Limb (tissue), 2 donors: ENCODE measurements at regions not wholly inside any gene's neighbourhood (a gene's known extent, or its start where the extent isn't known, plus 50 kb on each side); places are given as distances from the start of the nearest gene placed in this dataset.
"Not testable (repeated sequence)": the region's sequence is repeated elsewhere in the genome, so short reads cannot be mapped to it uniquely, and the experiment has no call there.

Experiments used
- DNase-seq, 2 donors: peaks; one replicate each; pipeline ENCODE4 v3.0.0-alpha.2; 2016; ENCODE audit errors: extremely low spot score in 2 of 2

DNA sequence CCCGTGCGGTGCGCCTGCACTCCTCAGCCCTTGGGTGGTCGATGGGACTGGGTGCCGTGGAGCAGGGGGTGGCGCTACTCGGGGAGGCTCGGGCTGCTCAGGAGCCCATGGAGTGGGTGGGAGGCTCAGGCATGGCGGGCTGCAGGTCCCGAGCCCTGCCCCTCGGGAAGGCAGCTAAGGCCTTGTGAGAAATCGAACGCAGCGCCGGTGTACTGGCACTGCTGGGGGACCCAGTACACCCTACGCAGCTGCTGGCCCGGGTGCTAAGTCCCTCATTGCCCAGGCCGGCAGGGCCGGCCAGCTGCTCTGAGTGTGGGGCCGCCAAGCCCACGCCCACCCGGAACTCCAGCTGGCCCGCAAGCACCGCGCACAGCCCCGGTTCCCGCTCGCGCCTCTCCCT lies 396.9 kb upstream of the RIOK2 start:
- not testable (repeated sequence) for DNase-seq

DNA sequence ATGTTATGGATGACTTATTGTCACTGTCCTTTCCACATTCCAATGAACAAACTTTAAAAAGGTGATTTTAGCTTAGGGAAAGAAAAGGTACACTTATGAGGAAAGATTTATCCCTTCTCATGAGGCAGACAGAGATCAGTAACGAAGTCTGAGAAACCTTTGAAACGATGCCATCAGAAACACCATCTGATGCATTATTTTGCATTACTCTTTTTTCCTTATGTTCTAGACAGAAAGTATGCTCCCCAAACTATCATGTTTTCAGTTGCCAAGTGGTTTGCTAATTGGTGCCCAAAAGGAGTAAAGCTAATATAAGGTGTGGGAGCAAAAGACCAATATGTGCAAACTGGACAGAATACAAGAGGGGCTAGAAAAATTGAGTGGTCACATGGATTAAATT lies 397.7 kb upstream of the RIOK2 start:
- no peak for DNase-seq

DNA sequence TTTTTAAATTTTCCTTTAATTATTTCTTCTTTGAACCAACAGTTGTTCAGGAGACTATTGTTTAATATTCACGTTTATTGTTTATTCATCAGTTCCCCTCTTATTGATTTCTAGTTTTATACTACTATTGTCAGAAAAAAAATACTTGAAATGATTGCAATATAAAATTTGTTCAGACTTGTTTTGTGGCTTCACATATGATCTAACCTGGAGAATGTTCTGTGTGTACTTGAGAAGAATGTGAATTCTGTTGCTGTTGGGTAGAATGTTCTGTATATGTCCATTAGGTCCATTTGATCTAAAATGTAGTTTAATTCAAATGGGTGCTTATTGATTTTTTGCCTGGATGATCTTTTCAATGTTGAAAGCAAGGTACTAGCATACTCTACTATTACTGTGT lies 408.7 kb upstream of the RIOK2 start:
- no peak for DNase-seq

DNA sequence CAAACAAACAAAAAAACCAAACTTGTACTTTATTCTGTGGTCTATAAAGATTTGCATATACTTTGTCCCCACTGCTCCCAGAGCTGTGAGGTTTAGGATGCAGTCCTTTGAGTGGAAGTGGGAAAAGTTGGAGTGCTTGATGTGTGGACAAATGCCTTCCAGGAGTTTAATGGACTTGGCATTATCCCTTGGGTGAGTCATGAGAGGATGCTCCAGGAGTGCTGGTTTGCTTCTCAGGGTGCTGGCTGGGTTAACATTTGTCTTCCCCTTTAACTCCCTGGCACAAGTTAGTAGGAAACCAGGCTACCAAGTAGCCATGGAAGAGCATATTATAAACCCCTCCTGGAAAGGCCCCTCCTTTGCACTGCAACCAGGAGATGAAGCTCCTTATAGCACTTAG lies 417.4 kb upstream of the RIOK2 start:
- DNase-seq: no peak

DNA sequence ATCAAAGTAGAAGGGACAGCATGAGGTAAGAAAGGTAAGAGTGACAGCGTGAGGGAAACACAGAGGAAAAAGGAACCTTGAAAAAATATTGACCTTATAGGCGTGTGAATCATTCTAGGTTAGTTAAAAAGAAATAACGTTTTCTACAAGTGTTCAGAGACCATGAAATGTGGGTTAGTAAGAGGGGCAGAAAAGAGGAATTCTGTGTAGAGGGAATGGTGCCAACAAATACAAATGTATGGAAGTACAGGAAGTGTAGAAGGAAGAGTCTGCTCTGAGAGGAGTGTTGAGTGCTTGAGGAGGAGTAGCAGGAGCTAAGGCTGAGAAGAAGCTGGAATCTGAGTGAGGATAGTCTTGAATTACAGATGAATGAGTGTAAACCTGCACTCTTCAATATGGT lies 418.6 kb upstream of the RIOK2 start:
- DNase-seq: no peak

DNA sequence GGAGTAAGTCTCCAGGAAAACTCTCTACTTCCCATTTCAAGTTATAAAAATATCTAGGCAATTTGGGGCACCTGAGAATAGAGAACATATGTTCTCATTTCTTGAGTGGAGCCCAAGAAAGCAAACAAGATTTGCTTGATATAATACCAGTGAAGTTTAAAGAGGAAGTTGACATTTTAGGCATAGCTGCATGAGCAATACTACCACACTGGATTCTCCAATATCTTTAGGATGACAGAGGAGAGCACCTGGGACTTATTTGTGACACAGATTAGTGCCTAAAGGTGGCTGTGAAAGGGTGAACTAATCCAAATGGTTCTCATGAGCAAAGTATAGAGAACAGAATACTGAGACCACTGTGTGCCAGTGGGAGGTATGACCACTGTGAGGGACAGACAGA lies 423.5 kb upstream of the RIOK2 start:
- DNase-seq: no peak

DNA sequence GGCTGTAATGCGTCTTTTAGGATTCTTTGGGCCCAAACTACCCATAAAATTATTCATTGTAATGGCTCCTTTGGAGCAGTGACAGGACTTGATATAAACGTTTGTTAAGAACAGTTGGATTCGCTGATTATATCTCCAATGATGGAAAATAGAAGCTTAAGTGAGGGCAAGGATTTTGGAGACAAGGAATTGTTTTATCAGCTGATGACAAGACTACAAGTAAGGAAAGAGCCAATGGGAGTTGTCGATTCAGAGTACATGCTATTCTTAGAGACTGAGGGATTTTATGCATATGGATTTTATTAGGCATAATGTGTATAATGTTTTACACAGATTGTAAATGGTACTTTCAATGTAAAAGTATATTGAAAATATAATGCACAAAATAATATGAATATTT lies 425.5 kb upstream of the RIOK2 start:
- DNase-seq: peak in 1 of 2 donors; percentile 36

DNA sequence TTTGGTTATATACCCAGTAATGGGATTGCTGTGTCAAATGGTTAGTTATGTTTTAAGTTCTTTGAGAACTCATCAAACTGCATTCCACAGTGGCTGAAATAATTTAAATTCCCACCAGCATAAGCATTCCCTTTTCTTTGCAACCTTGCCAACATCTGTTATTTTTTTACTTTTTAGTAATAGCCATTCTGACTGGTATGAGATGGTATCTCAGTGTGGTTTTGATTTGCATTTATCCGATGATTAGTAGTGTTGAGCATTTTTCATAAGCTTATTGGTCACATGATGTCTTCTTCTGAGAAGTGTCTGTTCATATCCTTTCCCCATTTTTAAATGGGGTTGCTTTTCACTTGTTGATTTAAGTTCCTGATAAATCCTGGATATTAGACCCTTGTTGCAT lies 435.7 kb upstream of the RIOK2 start:
- no peak for DNase-seq

DNA sequence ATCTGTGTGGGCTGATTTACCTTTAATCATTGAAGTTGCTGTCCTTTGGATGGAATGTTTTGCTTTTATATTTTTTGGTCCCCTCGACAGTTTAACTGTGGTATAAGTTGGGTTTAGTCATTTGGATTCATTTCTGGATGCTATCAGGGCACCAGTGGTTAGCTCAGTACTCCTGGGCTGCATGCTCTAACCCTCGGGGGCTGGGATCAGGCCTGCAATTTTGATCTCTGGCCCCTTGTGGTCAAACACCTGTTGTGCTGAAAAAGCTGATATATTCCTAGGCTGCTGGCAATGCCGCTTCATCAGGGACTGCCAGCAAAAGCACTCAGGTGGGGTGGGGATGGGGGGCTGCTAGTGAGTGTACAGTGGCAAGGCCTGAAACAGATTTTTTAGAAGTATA lies 440.4 kb upstream of the RIOK2 start:
- no peak for DNase-seq

DNA sequence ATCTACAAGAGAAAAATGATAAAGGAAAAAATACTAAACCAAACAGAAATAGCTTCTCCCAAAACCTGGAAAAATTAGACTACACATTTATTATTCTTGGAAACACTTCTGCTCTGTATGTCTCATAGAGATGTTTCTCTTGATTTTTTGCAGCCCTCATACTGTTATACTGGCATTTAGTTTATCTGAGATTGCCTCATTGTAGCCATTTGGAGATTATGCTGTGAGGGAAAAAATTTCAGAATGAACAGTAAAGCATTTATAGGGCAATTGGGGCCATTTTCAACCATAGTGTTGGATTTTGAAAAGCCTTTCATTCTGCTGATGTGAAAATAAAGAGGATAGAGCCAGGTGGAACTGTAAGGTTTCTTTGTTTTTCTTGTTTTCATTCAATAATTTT lies 441.8 kb upstream of the RIOK2 start:
- DNase-seq: no peak

DNA sequence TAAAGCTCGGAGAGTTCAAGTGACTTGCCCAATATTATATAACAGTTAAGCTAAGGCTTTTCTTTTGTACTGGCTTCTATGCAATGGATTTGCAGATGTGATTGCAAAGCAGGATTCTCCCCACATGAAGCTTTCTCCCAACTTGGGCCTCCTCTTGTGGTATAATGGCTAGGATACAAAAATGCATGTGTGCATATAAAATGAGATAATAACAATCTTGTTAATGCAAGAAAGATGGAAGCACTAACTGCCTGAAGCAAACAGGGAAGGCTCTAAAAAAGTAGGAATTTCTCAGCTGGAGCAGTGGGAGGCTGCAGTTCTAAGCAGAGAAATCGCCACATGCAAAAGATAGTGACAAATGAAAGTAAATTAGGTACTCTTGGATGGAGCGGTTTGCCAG lies 444.2 kb upstream of the RIOK2 start:
- DNase-seq: no peak

DNA sequence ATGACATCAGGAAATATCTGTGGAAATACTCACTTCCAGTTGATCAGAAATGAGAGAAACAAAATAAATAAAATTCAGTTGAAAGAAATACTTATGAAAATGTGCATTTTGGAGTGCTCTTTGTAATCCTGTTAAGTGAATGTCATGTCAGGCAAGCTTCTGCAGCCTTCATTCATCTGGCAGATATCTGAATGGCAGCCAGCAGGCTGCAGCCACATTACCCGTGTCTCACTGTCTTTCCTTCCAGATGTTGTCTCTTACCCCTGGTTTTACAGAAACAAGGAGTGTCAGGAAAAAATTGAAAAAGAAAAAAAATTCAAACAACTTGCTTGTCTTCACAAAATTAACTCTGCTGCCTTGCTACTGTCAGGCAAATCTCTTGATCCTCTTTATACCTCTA lies 445.0 kb upstream of the RIOK2 start:
- DNase-seq: no peak

DNA sequence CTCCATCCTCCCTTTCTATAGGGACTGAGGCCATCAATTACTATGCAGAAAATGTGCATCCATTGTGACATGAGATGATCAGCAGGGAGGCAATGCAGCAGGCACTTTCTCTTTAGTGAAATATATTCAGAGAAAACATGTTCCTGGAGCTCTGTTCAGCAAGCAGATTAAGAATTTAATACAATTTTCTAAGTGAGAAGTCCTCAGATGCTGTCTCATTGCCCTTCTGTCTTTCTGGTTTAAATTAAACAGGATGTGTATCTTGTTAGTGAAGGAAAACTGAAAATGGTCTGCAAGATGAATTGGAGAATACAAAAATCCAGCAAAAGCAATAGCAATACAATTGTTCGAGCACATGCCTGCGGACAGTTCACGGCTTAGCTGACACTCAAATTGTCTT lies 445.8 kb upstream of the RIOK2 start:
- DNase-seq: no peak

DNA sequence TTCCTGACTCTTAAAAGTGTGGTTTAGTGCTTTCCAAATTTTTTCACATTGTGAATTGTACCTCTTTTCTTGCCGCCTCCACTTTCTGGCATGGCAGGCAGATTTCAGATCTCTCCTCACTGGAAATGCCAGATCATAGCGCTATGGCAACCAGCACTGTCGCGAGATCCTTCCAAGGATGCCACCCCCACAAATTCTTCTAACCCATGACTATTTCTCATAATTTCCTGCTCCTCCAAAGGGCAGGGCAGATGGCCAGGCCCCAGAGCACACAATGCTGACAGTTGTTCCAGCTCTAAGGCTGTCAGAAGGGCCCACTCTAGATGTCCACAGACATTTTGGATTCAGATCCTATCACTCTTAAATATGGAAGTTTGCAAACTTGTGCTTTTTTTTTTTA lies 446.2 kb upstream of the RIOK2 start:
- no peak for DNase-seq

DNA sequence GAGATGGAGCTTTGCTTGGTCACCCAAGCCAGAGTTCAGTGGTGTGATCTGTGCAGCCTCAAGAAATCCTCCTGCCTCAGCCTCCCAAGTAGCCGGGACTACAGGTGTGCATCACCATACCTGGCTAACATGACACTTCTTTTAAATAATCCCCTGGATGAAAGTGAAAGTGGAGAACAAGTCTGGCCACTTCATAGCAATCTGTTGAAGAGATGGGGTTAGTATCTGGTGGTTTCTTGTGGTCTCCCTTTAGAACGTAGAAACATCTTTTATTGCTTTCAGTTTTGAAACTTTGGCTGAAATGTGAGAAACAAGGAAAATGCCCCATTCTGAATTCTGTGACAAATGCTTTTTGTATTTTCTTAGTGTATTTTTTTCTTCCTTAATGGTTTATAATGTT lies 452.5 kb upstream of the RIOK2 start:
- DNase-seq: no peak

DNA sequence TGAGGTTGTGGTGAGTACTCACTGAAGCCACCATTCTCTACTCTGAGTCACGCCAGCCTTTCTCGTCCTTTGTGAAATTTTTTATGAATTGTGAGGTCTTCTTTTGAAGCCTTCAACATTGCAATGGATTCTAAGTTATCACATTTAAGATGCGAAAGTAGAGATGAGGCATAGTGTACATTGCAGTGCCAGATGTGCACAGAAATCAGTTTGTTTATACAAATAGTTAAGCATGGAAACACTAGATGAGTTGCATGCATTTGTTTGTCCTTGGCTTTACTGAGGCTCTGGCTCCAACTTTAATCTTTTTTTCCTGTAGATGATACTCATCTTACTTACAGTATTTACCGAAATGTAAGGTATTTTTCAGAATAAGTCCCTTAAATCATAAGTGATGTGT lies 453.7 kb upstream of the RIOK2 start:
- no peak for DNase-seq

DNA sequence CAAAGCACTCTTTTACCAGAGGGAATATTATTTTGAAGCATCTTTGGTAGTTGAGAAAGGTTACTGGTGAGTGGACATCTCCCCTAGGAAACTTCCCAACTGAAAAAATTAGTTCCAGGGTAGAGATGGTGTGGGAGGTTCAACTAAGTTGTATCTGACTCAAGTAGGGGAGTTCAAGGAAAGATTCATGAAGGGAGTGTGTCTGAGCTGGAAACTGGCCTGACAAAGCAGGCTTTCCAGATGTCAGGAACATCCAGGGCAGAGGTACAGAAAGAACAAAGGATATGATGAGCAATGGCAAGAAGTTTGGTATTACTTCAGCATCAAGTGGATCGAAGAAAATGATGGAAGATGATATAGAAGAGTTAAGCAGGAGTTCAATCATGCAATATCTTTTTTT lies 458.0 kb upstream of the RIOK2 start:
- no peak for DNase-seq

DNA sequence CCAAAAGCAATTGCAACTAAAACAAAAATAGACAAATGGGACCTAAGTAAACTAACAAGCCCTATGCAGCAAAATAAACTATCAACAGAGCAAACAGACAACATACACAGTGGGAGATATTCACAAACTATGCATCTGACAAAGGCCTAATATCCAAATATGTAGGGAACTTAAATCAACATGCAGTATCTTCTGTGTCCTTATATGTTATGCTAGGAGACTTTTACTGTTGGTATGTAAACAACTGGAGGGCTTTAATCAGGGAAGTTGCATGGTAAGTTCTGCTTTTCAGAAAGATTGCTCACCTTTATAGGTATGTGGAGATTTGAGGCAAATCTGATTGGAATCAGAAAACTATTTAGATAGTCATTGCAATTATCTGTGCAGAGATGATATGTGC lies 461.2 kb upstream of the RIOK2 start:
- DNase-seq: no peak

DNA sequence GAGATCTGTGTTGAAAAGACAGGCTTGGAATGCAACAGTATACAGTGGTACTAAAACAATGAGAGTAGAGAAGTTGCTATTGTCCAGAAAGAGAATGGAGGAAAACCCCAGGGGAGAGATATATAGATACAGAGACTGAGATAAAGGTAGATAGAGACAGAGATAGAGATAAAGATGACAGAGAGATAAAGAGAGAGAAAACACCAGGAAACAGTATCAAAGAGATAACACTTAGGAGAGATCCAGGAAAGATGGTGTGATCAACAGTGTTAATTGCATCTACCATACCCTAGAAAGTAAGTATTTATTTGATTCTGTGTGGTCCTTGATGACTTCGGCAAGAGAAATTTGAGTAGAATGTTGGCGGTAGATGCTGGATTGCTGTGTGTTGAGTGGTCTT lies 461.8 kb upstream of the RIOK2 start:
- DNase-seq: no peak

DNA sequence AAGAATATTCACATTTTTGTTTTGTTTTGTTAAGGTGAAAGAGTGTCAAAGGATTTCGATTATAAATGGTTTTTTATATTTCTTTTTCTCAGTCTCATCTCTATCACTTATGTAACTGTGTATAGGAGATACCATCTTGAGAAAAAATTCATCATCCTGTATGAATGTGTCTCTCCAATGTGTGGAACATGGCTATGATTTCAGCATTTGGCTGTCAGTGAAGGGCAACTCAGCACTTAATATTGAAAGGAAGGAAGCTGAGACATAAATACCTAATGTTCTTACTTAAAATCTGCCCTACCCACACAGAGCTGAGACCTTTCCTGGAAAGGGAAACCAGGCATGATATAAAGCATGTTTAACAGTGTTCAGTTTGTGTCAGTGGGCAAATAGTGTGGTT lies 474.2 kb upstream of the RIOK2 start:
- DNase-seq: no peak

DNA sequence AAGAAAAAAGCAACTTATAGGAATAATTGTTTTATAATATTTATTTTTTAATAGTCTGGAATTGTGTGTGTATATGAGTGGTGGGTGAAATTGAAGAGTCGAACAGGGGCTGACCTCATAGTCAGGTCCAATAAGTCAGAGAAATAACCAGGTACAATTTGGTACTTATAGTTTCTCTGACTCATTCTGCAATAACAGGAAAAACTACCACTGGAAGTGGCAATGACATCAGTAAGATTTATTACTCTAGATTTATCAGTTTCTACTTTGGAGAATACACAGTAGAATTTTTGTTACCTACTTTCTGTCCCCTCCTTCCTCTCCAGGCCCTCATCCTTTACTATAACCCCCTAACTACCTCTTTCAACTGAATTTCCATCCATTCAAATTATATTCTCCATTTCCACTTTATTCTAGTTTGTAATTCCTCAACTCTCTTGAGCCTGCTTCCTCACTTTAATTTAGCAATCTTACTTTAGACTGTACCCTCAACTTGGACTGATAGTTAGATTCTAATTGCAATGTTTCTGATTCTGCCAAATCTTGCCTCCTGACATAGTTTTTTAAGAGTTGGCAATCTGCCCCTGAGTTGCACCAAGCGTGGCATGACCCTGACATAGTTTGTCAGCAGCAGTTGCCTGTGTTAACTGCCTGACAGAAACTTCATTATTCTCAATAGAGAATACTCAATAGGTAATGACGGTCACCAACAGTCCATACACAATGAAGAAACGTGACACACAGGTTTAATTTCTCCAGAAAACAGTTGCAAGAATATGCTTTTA lies 475.3 kb upstream of the RIOK2 start:
- no peak for DNase-seq

DNA sequence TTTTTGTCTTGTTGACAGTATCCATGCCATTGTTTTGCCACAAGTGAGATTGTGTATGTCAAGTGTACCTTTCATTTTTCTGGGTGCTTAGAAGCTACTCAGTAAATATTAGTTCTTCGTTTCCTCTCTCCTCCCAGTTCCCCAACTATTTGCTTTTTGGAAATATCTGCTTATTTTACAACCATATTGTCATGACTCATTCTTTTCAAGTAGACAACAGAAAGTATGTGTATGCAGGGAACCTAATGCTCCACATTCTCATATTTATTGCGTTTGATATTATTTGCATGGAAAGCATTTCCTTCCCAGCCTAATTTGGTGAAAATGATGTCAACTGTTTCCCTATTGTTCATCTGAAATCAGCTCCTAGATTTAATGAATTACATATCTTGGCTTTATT lies 483.7 kb upstream of the RIOK2 start:
- no peak for DNase-seq

DNA sequence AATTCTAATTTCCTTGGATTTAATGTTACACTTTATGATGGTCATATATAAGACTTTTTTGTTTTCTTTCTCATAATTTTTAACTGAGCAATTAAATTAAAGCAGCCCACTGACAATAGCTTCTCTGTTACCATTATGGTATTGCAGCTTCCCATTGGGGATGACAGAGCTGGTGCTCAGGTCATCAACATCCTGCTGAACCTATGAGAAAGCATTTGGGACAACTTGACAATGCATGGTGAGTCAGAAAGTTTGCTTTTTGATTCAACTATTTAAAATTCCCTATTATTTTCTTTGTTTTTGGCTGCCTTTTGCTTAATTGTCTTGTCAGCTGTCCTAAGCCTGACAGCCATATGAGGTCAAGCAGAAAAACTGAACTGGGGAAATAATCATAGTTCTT lies 487.4 kb upstream of the RIOK2 start:
- no peak for DNase-seq

DNA sequence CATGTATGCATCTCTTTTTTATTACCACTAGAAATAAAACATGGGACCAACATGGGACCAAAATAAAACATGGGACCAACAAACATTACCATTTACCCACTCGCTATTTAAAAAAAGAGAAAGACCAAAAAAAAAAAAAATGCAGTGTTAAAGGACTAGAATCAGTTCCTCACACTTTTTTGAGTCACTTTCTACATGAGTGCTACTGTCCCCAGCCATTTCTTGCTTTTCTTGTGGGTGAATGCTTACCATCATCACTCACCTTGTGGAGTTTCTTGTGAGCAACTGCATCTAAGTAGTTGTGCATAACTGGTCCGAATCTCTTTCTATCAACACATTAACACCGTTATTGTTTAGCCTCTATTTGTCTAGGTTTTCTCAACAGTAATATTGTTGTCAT lies 493.6 kb upstream of the RIOK2 start:
- DNase-seq: no peak
